ENCODE measurements at regions not wholly inside any gene's neighbourhood (a gene's known extent, or its start where the extent isn't known, plus 50 kb on each side); places are given as distances from the start of the nearest gene placed in this dataset.
"Not testable (repeated sequence)": the region's sequence is repeated elsewhere in the genome, so short reads cannot be mapped to it uniquely, and the experiment has no call there.

GRCh38 chr3:33956206-33956605 is 157.8 kb downstream of the PDCD6IP start:
- CTCF ChIA-PET: no interaction called here
- POLR2A ChIA-PET: no interaction called here

GRCh38 chr3:33956776-33957175 is 158.3 kb downstream of the PDCD6IP start:
- ChIA-PET POLR2A (no interaction called here), CTCF (no interaction called here)

GRCh38 chr3:33957176-33957575 is 158.7 kb downstream of the PDCD6IP start:
- ChIA-PET CTCF (no interaction called here), POLR2A (no interaction called here)

- CTCF ChIA-PET: no interaction called here
- POLR2A ChIA-PET: no interaction called here
Observed at GRCh38 chr3:33958661-33959060, 160.2 kb downstream of the PDCD6IP start.

GRCh38 chr3:33962396-33962795 is 164.0 kb downstream of the PDCD6IP start:
- CTCF ChIA-PET: no interaction called here
- POLR2A ChIA-PET: no interaction called here

GRCh38 chr3:33970180-33970579 is 171.8 kb downstream of the PDCD6IP start:
- POLR2A ChIA-PET, CTCF ChIA-PET: not testable (repeated sequence)

- ChIA-PET CTCF (no interaction called here), POLR2A (no interaction called here)
Observed at GRCh38 chr3:33971055-33971454, 172.6 kb downstream of the PDCD6IP start.

GRCh38 chr3:33975463-33975862 is 177.0 kb downstream of the PDCD6IP start:
- POLR2A ChIA-PET: no interaction called here

GRCh38 chr3:33977227-33977626 is 178.8 kb downstream of the PDCD6IP start:
- ChIA-PET CTCF (no interaction called here), POLR2A (no interaction called here)

More at GRCh38 chr3:33975463-33975862, 177.0 kb downstream of the PDCD6IP start:
- CTCF ChIA-PET: no interaction called here

- CTCF ChIA-PET: no interaction called here
Observed at GRCh38 chr3:33980252-33980651, 181.8 kb downstream of the PDCD6IP start.

GRCh38 chr3:33982269-33982798 is 183.9 kb downstream of the PDCD6IP start:
- ChIA-PET CTCF (no interaction called here), POLR2A (no interaction called here)

More at GRCh38 chr3:33980252-33980651, 181.8 kb downstream of the PDCD6IP start:
- POLR2A ChIA-PET: no interaction called here

GRCh38 chr3:33982949-33983348 is 184.5 kb downstream of the PDCD6IP start:
- POLR2A ChIA-PET, CTCF ChIA-PET: not testable (repeated sequence)

- CTCF ChIA-PET: no interaction called here
- POLR2A ChIA-PET: no interaction called here
Observed at GRCh38 chr3:33989229-33989628, 190.8 kb downstream of the PDCD6IP start.

GRCh38 chr3:33991673-33992072 is 193.2 kb downstream of the PDCD6IP start:
- ChIA-PET CTCF (no interaction called here), POLR2A (no interaction called here)

- CTCF ChIA-PET: no interaction called here
- POLR2A ChIA-PET: no interaction called here
Observed at GRCh38 chr3:33993631-33994030, 195.2 kb downstream of the PDCD6IP start.

GRCh38 chr3:33994568-33994967 is 196.1 kb downstream of the PDCD6IP start:
- CTCF ChIA-PET: no interaction called here
- POLR2A ChIA-PET: no interaction called here

- ChIA-PET CTCF (no interaction called here), POLR2A (no interaction called here)
Observed at GRCh38 chr3:34000301-34000700, 201.9 kb downstream of the PDCD6IP start.

- POLR2A ChIA-PET: no interaction called here
- CTCF ChIA-PET: no interaction called here
Observed at GRCh38 chr3:34001022-34001421, 202.6 kb downstream of the PDCD6IP start.

GRCh38 chr3:34001990-34002389 is 203.6 kb downstream of the PDCD6IP start:
- ChIA-PET POLR2A (no interaction called here), CTCF (no interaction called here)

GRCh38 chr3:34002569-34003100 is 204.2 kb downstream of the PDCD6IP start:
- POLR2A ChIA-PET: no interaction called here
- CTCF ChIA-PET: no interaction called here

- ChIA-PET CTCF (no interaction called here), POLR2A (no interaction called here)
Observed at GRCh38 chr3:34005886-34006285, 207.5 kb downstream of the PDCD6IP start.

- ChIA-PET POLR2A (no interaction called here), CTCF (no interaction called here)
Observed at GRCh38 chr3:34008191-34008590, 209.8 kb downstream of the PDCD6IP start.
